ENCODE measurements at regions not wholly inside any gene's neighbourhood (a gene's known extent, or its start where the extent isn't known, plus 50 kb on each side); places are given as distances from the start of the nearest gene placed in this dataset.

- TF ChIP-seq CTCF (conservative IDR thresholded peaks at IDR 0.05; ENCODE audit: low read depth, low read length) = no peak
- TF ChIP-seq EZH2 (IDR thresholded peaks at IDR 0.05; ENCODE audit: borderline replicate concordance, low read depth, low read length, poor library complexity, severe bottlenecking) = no peak
Measured at GRCh38 chr7:37534893-37535610, 86.4 kb upstream of the ELMO1 start.
